ENCODE measurements at regions not wholly inside any gene's neighbourhood (a gene's known extent, or its start where the extent isn't known, plus 50 kb on each side); places are given as distances from the start of the nearest gene placed in this dataset.

- TF ChIP-seq CTCF (conservative IDR thresholded peaks at IDR 0.05) (no peak), EZH2 (IDR thresholded peaks at IDR 0.05; ENCODE audit: low read depth) (no peak)
Observed at GRCh38 chr2:29987146-29987545, 65.8 kb upstream of the ALK start.

All from PC-9 (cell line).